K562 (cell line): ENCODE measurements at regions not wholly inside any gene's neighbourhood (a gene's known extent, or its start where the extent isn't known, plus 50 kb on each side); places are given as distances from the start of the nearest gene placed in this dataset.

Experiments
- ATAC-seq: fragments of 200-7000 bp; cut with Tn5 transposase; 3 replicates; pipeline ENCODE4 v1.9.1; 2020; ENCODE audit warnings: moderate library complexity
- BruUV-seq: library from RNA; stranded (reverse); fragments of 400-500 nt; replicated peaks from 2 replicates; lab custom pipeline; 2021; lab: Mats Ljungman, UMichigan
- CTCF ChIA-PET: fragments of 300-600 bp; formaldehyde crosslinking; extraction: SDS; loops from one replicate; lab custom pipeline; 2021; ENCODE audit warnings: low intra/inter-chr PET ratio; lab: Yijun Ruan, JAX
- POLR2A ChIA-PET: fragments of 300-600, 350-650 bp; sonication (Branson Sonifier 250); formaldehyde crosslinking; extraction: SDS; loops from one replicate; lab custom pipeline; 2021; ENCODE audit warnings: antibody characterized with exemption, inconsistent platforms; lab: Yijun Ruan, JAX
- DNase-seq, 4 experiments: peaks; one replicate each; pipeline versions ENCODE4 v3.0.0 to v3.0.0-alpha.2; 2011 to 2018; ENCODE audit warnings: low spot score in 3 of 4, mixed read lengths in 3 of 4; ENCODE audit errors: extremely low read depth in 1 of 4
- FAIRE-seq: peaks from 2 replicates; lab custom pipeline; 2011; peaks lifted over from hg19 to GRCh38; lab: Jason Lieb, UNC
- H2AFZ ChIP-seq: 2 replicates; pipeline ENCODE4 v1.6.0; 2011; ENCODE audit warnings: low read depth, low read length, control low read depth, inconsistent platforms
- H3K27ac ChIP-seq: fragments of 200-600 bp; 3 replicates; pipeline ENCODE4 v1.8.0; 2011; ENCODE audit warnings: low read depth, mild to moderate bottlenecking, control low read depth, inconsistent platforms, low read length, moderate library complexity, mixed read lengths; ENCODE audit errors: extremely low read depth
- H3K27me3 ChIP-seq, 2 experiments: fragments of 300-600 bp in 1 of 2; 2 replicates in 1 of 2; 3 replicates in 1 of 2; pipeline versions ENCODE4 v1.6.0 to v1.8.0; 2011; ENCODE audit warnings: inconsistent platforms in 2 of 2, low read length in 2 of 2, mild to moderate bottlenecking in 1 of 2, mixed read lengths in 1 of 2, moderate library complexity in 1 of 2; ENCODE audit not compliant: control insufficient read depth in 2 of 2, insufficient read depth in 2 of 2
- H3K36me3 ChIP-seq: fragments of 300-600 bp; 3 replicates; pipeline ENCODE4 v1.8.0; 2011; ENCODE audit warnings: mild to moderate bottlenecking, low read length, inconsistent platforms; ENCODE audit not compliant: control insufficient read depth, insufficient read depth
- H3K4me1 ChIP-seq, 2 experiments: fragments of 200-600 bp in 1 of 2; replicated peaks in 1 of 2; 2 replicates in 1 of 2; 3 replicates in 1 of 2; pipeline versions ENCODE4 v1.5.1 to v1.8.0; 2011; ENCODE audit warnings: inconsistent platforms in 2 of 2, low read length in 2 of 2, mild to moderate bottlenecking in 1 of 2, mixed read lengths in 1 of 2, moderate library complexity in 1 of 2; ENCODE audit not compliant: control insufficient read depth in 2 of 2, insufficient read depth in 2 of 2
- H3K4me2 ChIP-seq: 2 replicates; pipeline ENCODE4 v1.6.1; 2011; ENCODE audit warnings: low read length, control low read depth, inconsistent platforms, mixed read lengths; ENCODE audit not compliant: insufficient read depth
- H3K4me3 ChIP-seq: fragments of 200-600 bp; sonication (generic), shearing (Covaris generic); 2 replicates; pipeline ENCODE4 v1.5.1; 2016; ENCODE audit warnings: control low read depth, inconsistent platforms
- H3K79me2 ChIP-seq: fragments of 200-600 bp; 3 replicates; pipeline ENCODE4 v1.8.0; 2011; ENCODE audit warnings: low read length, inconsistent platforms; ENCODE audit not compliant: control insufficient read depth, insufficient read depth
- H3K9ac ChIP-seq, 2 experiments: 2 replicates each; pipeline versions ENCODE4 v1.6.0 to v1.6.1; 2011; ENCODE audit warnings: low read depth in 2 of 2, low read length in 2 of 2, control low read depth in 1 of 2, inconsistent platforms in 1 of 2, mild to moderate bottlenecking in 1 of 2, mixed read lengths in 1 of 2; ENCODE audit not compliant: insufficient read depth in 1 of 2
- H3K9me1 ChIP-seq: one replicate; pipeline ENCODE4 v1.6.0; 2011; ENCODE audit warnings: inconsistent platforms, mild to moderate bottlenecking, low read length, moderate library complexity; ENCODE audit not compliant: control insufficient read depth, insufficient read depth
- H3K9me3 ChIP-seq: replicated peaks from 2 replicates; pipeline ENCODE4 v1.5.1; 2011; ENCODE audit warnings: low read depth, low read length, inconsistent platforms; ENCODE audit not compliant: control insufficient read depth, insufficient read depth
- H4K20me1 ChIP-seq: replicated peaks from 2 replicates; pipeline ENCODE4 v1.6.1; 2011; ENCODE audit warnings: low read length, inconsistent platforms, mixed read lengths; ENCODE audit not compliant: control insufficient read depth, insufficient read depth
- CBX8 ChIP-seq: fragments of 200-600 bp; sonication (generic); IDR thresholded peaks from 2 replicates; pipeline ENCODE4 v1.6.1; 2012; ENCODE audit warnings: borderline replicate concordance, mixed run types, low read depth, mild to moderate bottlenecking, moderate library complexity, mixed read lengths, low read length, control low read depth, inconsistent platforms; ENCODE audit not compliant: poor library complexity, severe bottlenecking; ENCODE audit errors: extremely low read depth
- CC2D1A ChIP-seq: fragments of 450-650 bp; IDR thresholded peaks from 2 replicates; pipeline ENCODE4 v1.6.1; 2017; ENCODE audit warnings: mild to moderate bottlenecking
- JUN ChIP-seq, 2 experiments: sonication (generic) in 1 of 2; formaldehyde crosslinking in 1 of 2; IDR thresholded peaks; 2 replicates each; pipeline versions ENCODE4 v1.6.1 to v1.8.0; 2012 to 2022; ENCODE audit warnings: borderline replicate concordance in 2 of 2, mild to moderate bottlenecking in 2 of 2, improper control_type of control experiment in 1 of 2, low read depth in 1 of 2, low read length in 1 of 2, missing genetic modification reagents in 1 of 2
- OTX1 ChIP-seq: fragments of 450-650 bp; formaldehyde crosslinking; IDR thresholded peaks from 2 replicates; pipeline ENCODE4 v1.4.0; 2022; ENCODE audit warnings: mild to moderate bottlenecking
- RBM39 ChIP-seq: fragments of 200-400 bp; formaldehyde crosslinking; optimal IDR thresholded peaks from 2 replicates; pipeline ENCODE3; 2018; ENCODE audit warnings: low read depth, low read length
- THRAP3 ChIP-seq: fragments of 450-650 bp; IDR thresholded peaks from 2 replicates; pipeline ENCODE4 v1.6.1; 2016; ENCODE audit warnings: mild to moderate bottlenecking, inconsistent platforms, borderline replicate concordance
- ZNF551 ChIP-seq: fragments of 250-450 bp; sonication (Bioruptor Pico); IDR thresholded peaks from 2 replicates; pipeline ENCODE4 v1.5.0; 2021; ENCODE audit warnings: mild to moderate bottlenecking, moderate library complexity
- ZNF75A ChIP-seq: fragments of 450-650 bp; formaldehyde crosslinking; IDR thresholded peaks from 2 replicates; pipeline ENCODE4 v1.4.0; 2020; ENCODE audit warnings: mild to moderate bottlenecking
- ZZZ3 ChIP-seq: fragments of 450-650 bp; IDR thresholded peaks from 2 replicates; pipeline ENCODE4 v1.6.1; 2016; ENCODE audit warnings: antibody characterized with exemption, mild to moderate bottlenecking, moderate library complexity
- WGBS: fragments of 100-300 bp; shearing (Covaris generic); methylation state at CpG from one replicate; pipeline ENCODE4 v1.1.6; 2016; ENCODE audit warnings: low coverage, mixed read lengths; ENCODE audit not compliant: insufficient coverage; ENCODE audit errors: missing lambda C conversion rate; 5-methylcytosine and 5-hydroxymethylcytosine counted together
- in situ Hi-C: fragments of 300-500 bp; cut with MboI; formaldehyde crosslinking; loops from 4 replicates; pipeline ENCODE4 v1.15.0; 2018; ENCODE audit warnings: inconsistent platforms, mixed read lengths
- intact Hi-C: fragments of 100-400 bp; cut with micrococcal nuclease; formaldehyde crosslinking; loops from 2 replicates; pipeline ENCODE4 v1.14.2; 2022
- TF ChIP-seq, protein P1 (sequence below), 2 experiments: fragments of 450-650 bp in 1 of 2; sonication (generic) in 1 of 2; formaldehyde crosslinking in 1 of 2; IDR thresholded peaks; 2 replicates each; pipeline versions ENCODE4 v1.7.1 to v1.9.0; 2016 to 2022; ENCODE audit warnings: inconsistent platforms in 1 of 2, mild to moderate bottlenecking in 1 of 2, missing genetic modification reagents in 1 of 2
- TF ChIP-seq, protein P2 (sequence below): IDR thresholded peaks from 2 replicates; pipeline ENCODE4 v1.6.1; 2011; ENCODE audit not compliant: insufficient read length; ENCODE audit errors: extremely low read depth

DNA sequence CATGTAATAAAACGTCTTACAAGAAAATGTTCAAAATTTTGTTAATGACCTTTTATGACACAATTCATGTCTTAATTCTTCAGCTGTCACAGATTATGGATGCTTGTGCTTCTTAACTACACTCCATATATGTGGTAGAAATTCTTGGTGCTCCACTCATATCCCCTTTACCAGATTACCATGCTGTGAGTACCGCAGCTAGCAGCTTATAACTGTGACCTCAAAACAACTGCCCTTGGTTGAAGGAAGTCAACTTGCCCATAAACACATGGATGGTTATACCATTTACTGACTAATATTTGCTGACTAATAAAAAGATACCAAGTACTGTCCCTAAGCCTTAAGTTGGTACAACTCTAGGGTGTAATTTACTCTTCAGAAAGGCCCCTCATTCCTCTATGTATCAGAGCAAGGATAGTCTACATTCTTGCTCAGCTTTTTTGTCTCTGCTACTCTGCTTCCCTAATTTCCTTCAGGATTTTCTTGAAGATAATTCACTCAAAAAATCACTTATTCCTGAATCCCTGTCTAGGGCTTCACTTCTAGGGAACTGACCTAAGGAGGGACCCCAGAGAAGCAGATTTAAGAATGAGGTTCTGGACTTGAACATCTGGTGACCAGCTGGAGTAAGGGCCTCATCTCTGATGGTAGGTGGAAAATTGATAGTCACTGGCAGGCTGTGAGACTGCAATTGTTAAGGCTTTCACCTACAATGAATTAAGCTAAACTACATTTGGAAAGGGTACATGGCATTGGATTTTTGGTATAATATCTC is 152.3 kb downstream of the SLC6A15 start:
- Histone ChIP-seq H3K27ac (no peak overlapping the region), H3K9me3 (no peaks in the 10 kb centered on the region), H3K4me1 (no peaks in the 10 kb centered on the region), H2AFZ (no peak overlapping the region), H4K20me1 (no peaks in the 10 kb centered on the region), H3K36me3 (no peaks in the 10 kb centered on the region), H3K4me2 (no peak overlapping the region), H3K9ac (no peak overlapping the region), H3K4me3 (no peak overlapping the region), H3K27me3 (no peaks in the 10 kb centered on the region), H3K79me2 (no peaks in the 10 kb centered on the region), H3K9me1 (no peaks in the 10 kb centered on the region)
- intact Hi-C loops (no loop called here), in situ Hi-C loops (no loop called here)
- FAIRE-seq = no peak
- BruUV-seq = no TSS peak
- ChIA-PET CTCF (no interaction called here), POLR2A (no interaction called here)
- DNase-seq = no peak
- WGBS = 0% methylated on average over 2 of the region's 2 CpGs
- no peak for ATAC-seq
- TF ChIP-seq ZNF551 (CRISPR knock-in tag) (no peak), OTX1 (CRISPR knock-in tag) (no peak), RBM39 (no peak), ZZZ3 (no peak), THRAP3 (no peak), JUN (IDR thresholded peaks at IDR 0.05; ENCODE audit: borderline replicate concordance, low read depth, low read length) (no peak), JUN (CRISPR knock-in tag; IDR thresholded peaks at IDR 0.05; ENCODE audit: borderline replicate concordance) (no peak), CC2D1A (no peak), ZNF75A (CRISPR knock-in tag) (no peak), CBX8 (no peak)
- TF ChIP-seq, protein P1, sequence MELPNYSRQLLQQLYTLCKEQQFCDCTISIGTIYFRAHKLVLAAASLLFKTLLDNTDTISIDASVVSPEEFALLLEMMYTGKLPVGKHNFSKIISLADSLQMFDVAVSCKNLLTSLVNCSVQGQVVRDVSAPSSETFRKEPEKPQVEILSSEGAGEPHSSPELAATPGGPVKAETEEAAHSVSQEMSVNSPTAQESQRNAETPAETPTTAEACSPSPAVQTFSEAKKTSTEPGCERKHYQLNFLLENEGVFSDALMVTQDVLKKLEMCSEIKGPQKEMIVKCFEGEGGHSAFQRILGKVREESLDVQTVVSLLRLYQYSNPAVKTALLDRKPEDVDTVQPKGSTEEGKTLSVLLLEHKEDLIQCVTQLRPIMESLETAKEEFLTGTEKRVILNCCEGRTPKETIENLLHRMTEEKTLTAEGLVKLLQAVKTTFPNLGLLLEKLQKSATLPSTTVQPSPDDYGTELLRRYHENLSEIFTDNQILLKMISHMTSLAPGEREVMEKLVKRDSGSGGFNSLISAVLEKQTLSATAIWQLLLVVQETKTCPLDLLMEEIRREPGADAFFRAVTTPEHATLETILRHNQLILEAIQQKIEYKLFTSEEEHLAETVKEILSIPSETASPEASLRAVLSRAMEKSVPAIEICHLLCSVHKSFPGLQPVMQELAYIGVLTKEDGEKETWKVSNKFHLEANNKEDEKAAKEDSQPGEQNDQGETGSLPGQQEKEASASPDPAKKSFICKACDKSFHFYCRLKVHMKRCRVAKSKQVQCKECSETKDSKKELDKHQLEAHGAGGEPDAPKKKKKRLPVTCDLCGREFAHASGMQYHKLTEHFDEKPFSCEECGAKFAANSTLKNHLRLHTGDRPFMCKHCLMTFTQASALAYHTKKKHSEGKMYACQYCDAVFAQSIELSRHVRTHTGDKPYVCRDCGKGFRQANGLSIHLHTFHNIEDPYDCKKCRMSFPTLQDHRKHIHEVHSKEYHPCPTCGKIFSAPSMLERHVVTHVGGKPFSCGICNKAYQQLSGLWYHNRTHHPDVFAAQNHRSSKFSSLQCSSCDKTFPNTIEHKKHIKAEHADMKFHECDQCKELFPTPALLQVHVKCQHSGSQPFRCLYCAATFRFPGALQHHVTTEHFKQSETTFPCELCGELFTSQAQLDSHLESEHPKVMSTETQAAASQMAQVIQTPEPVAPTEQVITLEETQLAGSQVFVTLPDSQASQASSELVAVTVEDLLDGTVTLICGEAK (IDR thresholded peaks at IDR 0.05) = no peak
- TF ChIP-seq, protein P1 (CRISPR knock-in tag; IDR thresholded peaks at IDR 0.05) = no peak
- TF ChIP-seq, protein P2, sequence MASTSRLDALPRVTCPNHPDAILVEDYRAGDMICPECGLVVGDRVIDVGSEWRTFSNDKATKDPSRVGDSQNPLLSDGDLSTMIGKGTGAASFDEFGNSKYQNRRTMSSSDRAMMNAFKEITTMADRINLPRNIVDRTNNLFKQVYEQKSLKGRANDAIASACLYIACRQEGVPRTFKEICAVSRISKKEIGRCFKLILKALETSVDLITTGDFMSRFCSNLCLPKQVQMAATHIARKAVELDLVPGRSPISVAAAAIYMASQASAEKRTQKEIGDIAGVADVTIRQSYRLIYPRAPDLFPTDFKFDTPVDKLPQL = no peak
